GM21423 (cell line): ENCODE measurements at regions not wholly inside any gene's neighbourhood (a gene's known extent, or its start where the extent isn't known, plus 50 kb on each side); places are given as distances from the start of the nearest gene placed in this dataset.

Source experiments
- ATAC-seq: cut with Tn5 transposase; IDR thresholded peaks from one replicate; pipeline ENCODE4 v1.9.1; 2021; ENCODE audit warnings: mild to moderate bottlenecking, moderate library complexity; ENCODE audit not compliant: unreplicated experiment

DNA sequence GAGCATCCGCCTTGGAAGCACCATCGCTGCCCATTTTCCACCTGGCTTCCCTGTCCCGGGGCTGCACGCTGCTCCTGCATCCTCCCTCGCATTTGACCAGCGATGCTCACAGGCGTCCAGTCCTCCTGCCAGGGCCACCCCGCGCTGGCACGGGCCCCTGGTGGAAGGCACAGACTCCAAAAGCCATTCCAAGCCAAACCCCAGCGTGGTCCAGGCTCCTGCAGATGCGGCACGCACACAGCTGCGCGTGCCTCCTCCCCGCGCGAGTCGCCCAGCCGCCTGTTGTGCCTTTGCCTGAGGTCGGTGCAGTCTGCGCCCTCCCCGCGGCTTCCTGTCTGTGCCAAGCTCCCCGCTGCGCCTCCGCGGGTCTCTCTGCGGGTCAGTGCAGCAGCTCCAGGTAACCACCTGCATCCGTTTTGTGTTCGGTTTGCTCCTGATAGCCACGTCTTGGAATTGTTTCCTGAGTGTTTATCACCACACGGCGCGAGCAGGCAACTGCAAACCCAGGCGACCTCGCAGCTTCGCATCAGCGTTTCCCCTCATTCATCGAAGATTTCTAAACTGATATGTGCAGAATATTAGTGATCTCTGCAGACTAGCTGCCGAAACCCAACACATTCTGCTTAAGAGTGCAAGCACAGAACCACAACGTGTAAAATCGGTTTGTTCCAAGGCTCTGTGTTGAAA, 65.2 kb upstream of the SALL3 start:
- ATAC-seq = no peak

DNA sequence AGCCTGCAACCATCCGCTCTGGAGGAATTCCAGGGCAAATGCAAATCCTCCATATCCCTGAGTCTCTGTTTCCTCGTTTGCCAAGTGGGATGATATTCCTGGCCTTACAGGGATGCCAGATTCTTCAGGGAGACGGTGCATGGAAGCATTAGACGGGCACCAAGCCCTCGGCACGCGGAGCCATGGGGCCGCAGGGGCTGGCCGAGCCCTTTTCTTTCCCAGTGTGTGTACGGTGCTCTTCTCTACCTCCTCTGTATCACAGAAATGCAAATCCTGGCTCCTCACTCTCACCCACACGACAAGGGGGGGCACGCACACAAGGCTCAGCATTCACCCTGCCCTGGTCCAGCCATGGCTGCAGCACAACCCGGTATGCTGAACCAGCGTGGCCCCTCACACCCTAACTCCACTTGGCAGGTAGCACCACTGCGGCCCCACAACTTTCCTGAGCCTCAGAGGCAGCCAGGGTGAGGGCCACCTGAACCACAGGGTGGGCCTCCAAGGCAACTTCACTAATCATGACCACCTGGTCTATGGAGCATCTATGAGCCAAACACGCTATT, 64.1 kb upstream of the SALL3 start:
- no peak for ATAC-seq

- ATAC-seq = no peak
Measured at GRCh38 chr18:78918707-78919106, 60.9 kb upstream of the SALL3 start.

- no peak for ATAC-seq
Measured at GRCh38 chr18:78919956-78920355, 59.7 kb upstream of the SALL3 start.

GRCh38 chr18:78920456-78921138, 59.0 kb upstream of the SALL3 start:
- no peak for ATAC-seq

- ATAC-seq = no peak
Measured at GRCh38 chr18:78922856-78923255, 56.8 kb upstream of the SALL3 start.

DNA sequence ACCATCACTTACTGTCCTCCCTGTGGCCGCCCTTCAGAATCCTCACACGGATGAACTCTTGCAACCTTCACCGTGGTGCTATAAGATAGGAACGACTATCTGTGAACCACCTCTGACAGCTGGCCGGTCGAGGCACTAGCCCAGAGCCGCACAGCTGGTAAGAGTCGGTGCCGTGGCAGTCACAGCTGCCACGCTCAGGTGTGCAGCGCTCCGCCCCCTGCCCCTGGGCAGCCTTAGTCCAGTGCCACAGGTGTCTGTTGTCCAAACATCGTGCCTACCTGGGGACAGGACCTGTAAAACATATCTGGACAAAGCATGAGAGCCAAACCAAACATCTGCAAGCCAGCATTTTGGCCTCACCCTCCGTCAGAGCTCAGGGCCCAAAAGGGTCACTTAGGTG, 55.3 kb upstream of the SALL3 start:
- ATAC-seq = no peak

GRCh38 chr18:78924786-78925540, 54.7 kb upstream of the SALL3 start:
- no peak for ATAC-seq

GRCh38 chr18:78925557-78926242, 53.9 kb upstream of the SALL3 start:
- no peak for ATAC-seq

DNA sequence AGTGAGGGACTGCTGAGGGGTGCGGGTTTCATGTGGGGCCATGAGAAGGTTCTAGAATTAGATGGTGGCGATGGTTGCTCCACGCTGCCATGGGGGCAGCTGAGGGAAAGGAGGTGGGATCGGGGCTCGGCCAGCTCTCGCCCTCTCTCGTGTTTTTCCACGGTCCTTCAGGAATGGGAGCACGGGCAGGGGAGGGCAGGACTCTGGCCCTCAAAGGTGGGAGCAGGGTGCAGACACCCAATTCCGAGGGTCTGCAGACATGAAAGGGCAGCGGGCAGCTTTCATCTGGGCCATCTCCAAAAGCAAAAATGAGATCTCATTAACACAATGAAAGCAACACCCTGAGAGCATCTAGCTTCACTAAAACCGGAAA, 53.4 kb upstream of the SALL3 start:
- no peak for ATAC-seq

DNA sequence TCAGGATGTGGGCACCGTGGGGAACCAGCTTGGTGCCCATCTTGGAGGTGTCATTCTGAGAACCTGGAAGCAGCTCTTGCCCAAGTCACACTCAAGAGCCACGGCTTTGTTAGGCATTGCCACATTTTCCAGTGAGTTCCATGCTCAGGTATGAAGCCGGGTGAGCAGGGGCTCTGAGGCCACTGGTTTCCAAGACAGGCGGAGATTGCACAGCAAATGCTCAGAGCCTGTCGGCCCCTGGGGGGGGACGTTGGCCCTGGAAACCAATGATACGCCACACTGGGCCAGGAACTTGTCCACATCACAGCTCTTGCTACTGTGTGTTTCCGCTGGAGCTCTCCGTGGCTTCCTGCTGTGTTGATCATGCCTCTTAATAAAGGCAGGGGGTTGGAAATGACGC, 52.5 kb upstream of the SALL3 start:
- no peak for ATAC-seq

- ATAC-seq = no peak
Measured at GRCh38 chr18:78927616-78928015, 52.0 kb upstream of the SALL3 start.

- no peak for ATAC-seq
Measured at GRCh38 chr18:78928076-78928475, 51.5 kb upstream of the SALL3 start.

GRCh38 chr18:78929516-78929915, 50.1 kb upstream of the SALL3 start:
- ATAC-seq = no peak
